ENCODE measurements at regions not wholly inside any gene's neighbourhood (a gene's known extent, or its start where the extent isn't known, plus 50 kb on each side); places are given as distances from the start of the nearest gene placed in this dataset.

GRCh38 chr9:713091-713490 lies 128.4 kb upstream of the DMRT1 start:
- no peak for TF ChIP-seq CTCF (IDR thresholded peaks at IDR 0.05; ENCODE audit: low read depth, low read length)
- TF ChIP-seq EZH2phosphoT487 (IDR thresholded peaks at IDR 0.05; ENCODE audit: low read depth) = no peak

Measured in OCI-LY3 (cell line).